NT2/D1 (cell line): ENCODE measurements at regions not wholly inside any gene's neighbourhood (a gene's known extent, or its start where the extent isn't known, plus 50 kb on each side); places are given as distances from the start of the nearest gene placed in this dataset.

ENCODE experiments used
- YY1 ChIP-seq: IDR thresholded peaks from 2 replicates; pipeline ENCODE4 v1.6.1; 2011; ENCODE audit not compliant: insufficient read length, insufficient read depth
- ZNF274 ChIP-seq: IDR thresholded peaks from 2 replicates; pipeline ENCODE4 v1.6.1; 2011; ENCODE audit warnings: mild to moderate bottlenecking, low read depth, low read length

DNA sequence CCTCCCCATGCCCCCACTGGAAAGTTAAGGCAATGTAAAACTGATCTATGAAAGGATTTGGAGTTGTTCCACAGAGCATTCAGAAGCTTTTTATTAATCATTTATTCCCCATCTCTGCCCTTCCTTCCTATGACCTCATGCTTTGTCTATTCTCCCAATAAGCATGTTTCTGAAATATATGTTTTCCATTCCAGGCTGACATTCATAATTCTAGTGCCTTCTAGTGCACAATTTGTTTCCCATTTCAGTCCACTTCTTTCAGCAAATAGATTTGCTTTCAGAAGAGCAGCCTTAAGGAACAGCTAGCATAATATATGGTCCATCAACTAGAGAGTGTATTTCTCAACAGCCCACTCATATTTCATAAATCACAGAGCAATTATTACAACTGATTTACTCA is 77.1 kb upstream of the ATXN3L start:
- TF ChIP-seq YY1 (no peak), ZNF274 (no peak)
